ENCODE measurements at regions not wholly inside any gene's neighbourhood (a gene's known extent, or its start where the extent isn't known, plus 50 kb on each side); places are given as distances from the start of the nearest gene placed in this dataset.

DNA sequence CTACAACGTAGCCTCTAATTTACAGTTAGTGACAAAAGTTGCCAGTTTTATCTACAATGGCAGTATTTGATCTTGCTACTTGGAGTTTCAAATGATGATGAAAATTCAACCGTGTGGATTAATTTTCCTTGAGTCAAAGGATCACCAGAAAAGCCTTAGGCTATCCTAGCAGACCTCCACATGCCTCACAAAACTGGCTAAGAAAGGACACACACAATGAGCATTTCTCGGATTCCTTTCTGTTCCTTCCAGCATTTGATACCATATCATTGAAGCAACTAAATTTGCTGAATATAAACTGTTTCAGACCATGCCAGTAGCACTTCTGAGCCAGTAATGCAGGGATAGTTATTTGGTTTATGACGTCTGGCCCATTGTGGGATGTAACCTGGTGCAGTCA lies 587.4 kb upstream of the MDFIC2 start:
- Mint-ChIP-seq H3K27ac (no peak overlapping the region), H3K9me3 (no peaks in the 10 kb centered on the region), H3K4me3 (no peak overlapping the region), H3K27me3 (peaks cover 25% of the 10 kb centered on the region), H3K36me3 (ENCODE audit: low read depth) (peaks cover 3% of the 10 kb centered on the region), H3K4me1 (no peaks in the 10 kb centered on the region)
- no peak for DNase-seq
- ChIA-PET CTCF (no interaction called here), POLR2A (no interaction called here)

DNA sequence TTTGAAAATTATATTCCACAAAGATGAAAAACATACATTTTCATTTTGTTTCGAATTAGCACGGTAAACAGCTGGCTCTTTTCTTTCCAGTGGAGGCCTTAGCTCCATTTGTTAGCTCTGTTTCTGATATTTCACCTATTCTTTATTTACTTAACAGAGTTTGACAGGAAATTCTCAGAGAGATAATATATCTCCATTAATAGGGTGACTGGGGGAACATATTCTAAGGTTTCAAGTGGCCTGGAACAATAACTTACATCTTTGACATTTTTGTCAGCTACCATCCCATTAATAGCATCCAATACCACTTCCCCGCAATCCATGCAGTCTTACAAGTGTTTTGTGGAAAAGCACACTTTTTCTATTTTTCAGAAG lies 577.6 kb upstream of the MDFIC2 start:
- no peak overlapping the region for H3K27ac Mint-ChIP-seq
- DNase-seq, result no peak
- ChIA-PET POLR2A (no interaction called here), CTCF (no interaction called here)
- H3K27me3 Mint-ChIP-seq, result no peaks in the 10 kb centered on the region
- H3K4me1 Mint-ChIP-seq, result no peaks in the 10 kb centered on the region
- no peaks in the 10 kb centered on the region for H3K9me3 Mint-ChIP-seq
- no peaks in the 10 kb centered on the region for H3K36me3 Mint-ChIP-seq (ENCODE audit: low read depth)
- no peak overlapping the region for H3K4me3 Mint-ChIP-seq

DNA sequence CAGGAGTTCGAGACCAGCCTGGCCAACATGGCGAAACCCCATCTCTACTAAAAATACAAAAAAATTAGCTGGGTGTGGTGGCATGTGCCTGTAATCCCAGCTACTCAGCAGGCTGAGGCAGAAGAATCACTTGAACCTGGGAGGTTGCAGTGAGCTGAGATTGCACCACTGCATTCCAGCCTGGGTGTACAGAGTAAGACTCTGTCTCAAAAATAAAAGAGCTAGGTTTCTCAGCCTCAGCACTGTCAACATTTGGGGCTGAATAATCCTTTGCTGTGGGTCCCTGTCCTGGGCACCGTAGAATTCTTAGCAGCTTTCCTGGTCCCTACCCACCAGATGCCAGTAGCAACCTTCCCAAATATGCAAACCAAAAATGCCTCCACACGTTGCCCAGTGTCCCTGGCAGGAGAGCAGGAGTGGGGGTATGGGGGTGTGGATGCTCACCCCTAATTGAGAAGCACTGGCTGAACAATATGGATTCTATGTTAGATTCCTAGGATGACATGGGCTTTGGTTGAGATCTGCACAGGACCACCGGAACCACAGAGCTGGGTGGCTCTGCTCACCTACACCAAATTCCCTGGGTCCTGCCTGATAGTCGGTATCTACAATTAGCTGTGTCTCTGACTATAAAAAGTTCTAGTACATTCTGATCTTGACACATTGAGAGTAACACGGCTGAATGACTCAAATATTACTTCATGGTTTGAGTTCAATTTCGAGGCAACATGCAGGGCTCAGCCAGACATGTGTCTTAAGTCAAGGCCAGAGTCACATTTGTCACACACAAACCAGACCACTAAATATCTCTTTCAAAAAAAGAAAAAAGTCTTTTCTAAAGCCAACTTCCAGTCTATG lies 577.0 kb upstream of the MDFIC2 start:
- no peaks in the 10 kb centered on the region for H3K27me3 Mint-ChIP-seq
- H3K4me3 Mint-ChIP-seq, result no peak overlapping the region
- ChIA-PET CTCF (no interaction called here), POLR2A (no interaction called here)
- no peak overlapping the region for H3K27ac Mint-ChIP-seq
- no peaks in the 10 kb centered on the region for H3K36me3 Mint-ChIP-seq (ENCODE audit: low read depth)
- no peaks in the 10 kb centered on the region for H3K9me3 Mint-ChIP-seq
- no peak for DNase-seq
- no peaks in the 10 kb centered on the region for H3K4me1 Mint-ChIP-seq

DNA sequence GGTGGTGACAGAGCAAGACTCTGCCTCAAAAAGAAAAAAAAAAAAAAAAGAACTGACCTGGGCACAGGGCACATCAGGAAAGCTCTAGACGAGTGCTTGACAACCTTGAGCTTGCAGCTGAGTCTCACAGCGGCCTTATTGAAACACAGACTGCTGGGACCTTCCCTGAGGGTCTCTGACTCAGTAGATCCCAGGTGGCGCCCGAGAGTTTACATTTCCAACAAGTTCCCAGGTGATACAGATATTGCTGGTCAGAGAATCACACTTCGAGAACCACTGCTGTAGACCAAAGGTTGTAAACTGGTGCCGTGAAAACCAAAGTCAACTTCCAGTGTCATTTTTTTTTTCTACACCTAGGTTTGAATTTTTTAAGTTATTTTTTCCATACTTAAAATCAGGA lies 573.2 kb upstream of the MDFIC2 start:
- POLR2A ChIA-PET, result no interaction called here
- Mint-ChIP-seq H3K4me1 (no peaks in the 10 kb centered on the region), H3K27ac (no peak overlapping the region), H3K4me3 (no peak overlapping the region), H3K27me3 (peaks cover 2% of the 10 kb centered on the region), H3K9me3 (peaks cover 3% of the 10 kb centered on the region), H3K36me3 (ENCODE audit: low read depth) (no peaks in the 10 kb centered on the region)
- CTCF ChIA-PET, result no interaction called here
- no peak for DNase-seq

DNA sequence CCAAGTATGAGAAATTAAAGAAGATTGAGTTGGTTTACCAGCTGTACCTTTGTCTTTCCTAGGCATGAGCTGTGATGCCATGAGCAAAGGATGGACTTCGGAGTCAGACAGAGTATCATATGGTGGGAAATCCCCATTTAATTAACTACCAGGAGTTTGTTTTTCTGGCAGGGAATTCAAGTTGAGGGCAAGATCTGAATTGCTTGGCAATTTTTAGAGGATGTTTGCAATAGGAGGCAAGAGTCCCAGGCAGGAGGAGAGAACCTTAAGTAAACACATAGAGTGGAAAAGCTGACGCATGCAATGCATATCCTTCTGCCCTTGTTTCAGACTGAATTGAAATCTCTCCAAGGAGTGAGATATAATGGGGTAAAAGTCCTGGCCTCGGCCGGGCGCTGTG lies 569.7 kb upstream of the MDFIC2 start:
- POLR2A ChIA-PET, result no interaction called here

DNA sequence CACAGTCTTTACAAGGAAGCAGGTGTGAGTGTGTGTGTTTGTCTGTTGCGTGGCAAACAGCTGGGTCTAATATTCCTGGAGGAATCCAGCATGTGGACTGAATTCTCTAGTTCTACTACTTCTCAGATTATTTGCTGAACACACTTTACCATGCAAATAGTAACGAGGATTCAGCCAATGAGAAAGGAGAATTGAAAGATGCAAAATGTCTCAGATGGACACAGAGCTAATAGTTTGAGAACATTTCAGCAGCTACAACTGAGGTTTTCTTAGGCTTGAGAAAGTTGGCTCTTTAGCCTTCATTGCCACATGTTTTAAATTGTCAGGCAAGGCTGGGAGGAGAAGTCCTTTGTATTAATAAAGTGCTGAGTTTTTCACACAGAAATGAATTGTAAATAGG lies 568.0 kb upstream of the MDFIC2 start:
- peaks cover 15% of the 10 kb centered on the region for H3K9me3 Mint-ChIP-seq
- H3K4me3 Mint-ChIP-seq, result no peak overlapping the region
- no peaks in the 10 kb centered on the region for H3K4me1 Mint-ChIP-seq
- ChIA-PET POLR2A (no interaction called here), CTCF (no interaction called here)
- H3K27me3 Mint-ChIP-seq, result peaks cover 3% of the 10 kb centered on the region
- H3K27ac Mint-ChIP-seq, result no peak overlapping the region
- H3K36me3 Mint-ChIP-seq (ENCODE audit: low read depth), result no peaks in the 10 kb centered on the region
- DNase-seq, result no peak

More for the DNA sequence above, 569.7 kb upstream of the MDFIC2 start:
- peaks cover 3% of the 10 kb centered on the region for H3K27me3 Mint-ChIP-seq
- no peaks in the 10 kb centered on the region for H3K36me3 Mint-ChIP-seq (ENCODE audit: low read depth)
- no peak overlapping the region for H3K4me3 Mint-ChIP-seq
- H3K27ac Mint-ChIP-seq, result no peak overlapping the region
- peaks cover 15% of the 10 kb centered on the region for H3K9me3 Mint-ChIP-seq
- CTCF ChIA-PET, result no interaction called here
- H3K4me1 Mint-ChIP-seq, result no peaks in the 10 kb centered on the region
- DNase-seq, result no peak

DNA sequence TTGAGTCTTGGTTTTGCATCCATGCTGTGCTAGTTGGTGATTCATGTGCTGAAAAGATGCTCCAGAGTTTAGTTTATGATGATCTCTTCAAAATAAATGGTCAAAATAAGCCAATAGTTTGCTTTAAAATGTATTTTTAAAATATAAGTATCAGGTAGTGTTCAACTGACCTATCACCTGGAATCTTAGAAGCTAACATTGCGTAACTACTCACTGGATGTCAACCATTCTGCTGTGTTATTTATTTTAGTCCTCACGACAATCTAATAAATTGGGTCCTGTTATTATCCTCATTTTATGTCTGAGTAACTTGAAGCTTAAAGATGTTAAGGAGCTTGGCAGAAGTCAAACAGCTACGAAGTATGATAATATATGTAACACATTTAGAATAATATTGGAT lies 563.7 kb upstream of the MDFIC2 start:
- no peaks in the 10 kb centered on the region for H3K36me3 Mint-ChIP-seq (ENCODE audit: low read depth)
- H3K27ac Mint-ChIP-seq, result no peak overlapping the region
- H3K27me3 Mint-ChIP-seq, result peaks cover 7% of the 10 kb centered on the region
- H3K4me1 Mint-ChIP-seq, result no peaks in the 10 kb centered on the region
- POLR2A ChIA-PET, result no interaction called here
- CTCF ChIA-PET, result no interaction called here
- H3K4me3 Mint-ChIP-seq, result no peak overlapping the region
- no peak for DNase-seq
- H3K9me3 Mint-ChIP-seq, result peaks cover 14% of the 10 kb centered on the region

DNA sequence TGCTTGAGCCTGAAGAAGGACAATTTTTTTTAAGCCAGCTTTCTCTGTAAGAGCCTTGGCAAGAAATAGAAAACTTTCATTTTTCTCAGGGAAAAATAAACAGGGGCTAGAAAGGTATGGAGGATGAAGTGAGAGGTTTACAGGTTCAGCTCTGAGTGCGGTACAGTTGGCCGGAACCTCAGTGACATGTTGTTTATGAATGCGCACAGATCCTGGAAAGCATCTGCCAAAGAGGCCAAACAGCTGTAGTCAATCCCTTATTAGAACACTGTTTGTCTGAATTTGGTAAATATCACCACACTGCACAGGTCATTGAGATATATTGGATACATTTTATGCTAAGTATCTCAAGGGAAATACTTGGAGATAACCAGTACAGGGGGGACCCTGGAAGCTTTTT lies 561.8 kb upstream of the MDFIC2 start:
- H3K27me3 Mint-ChIP-seq, result peaks cover 10% of the 10 kb centered on the region
- no peaks in the 10 kb centered on the region for H3K36me3 Mint-ChIP-seq (ENCODE audit: low read depth)
- H3K4me1 Mint-ChIP-seq, result no peaks in the 10 kb centered on the region
- ChIA-PET POLR2A (no interaction called here), CTCF (no interaction called here)
- peaks cover 14% of the 10 kb centered on the region for H3K9me3 Mint-ChIP-seq
- no peak overlapping the region for H3K4me3 Mint-ChIP-seq
- no peak overlapping the region for H3K27ac Mint-ChIP-seq
- DNase-seq, result no peak

DNA sequence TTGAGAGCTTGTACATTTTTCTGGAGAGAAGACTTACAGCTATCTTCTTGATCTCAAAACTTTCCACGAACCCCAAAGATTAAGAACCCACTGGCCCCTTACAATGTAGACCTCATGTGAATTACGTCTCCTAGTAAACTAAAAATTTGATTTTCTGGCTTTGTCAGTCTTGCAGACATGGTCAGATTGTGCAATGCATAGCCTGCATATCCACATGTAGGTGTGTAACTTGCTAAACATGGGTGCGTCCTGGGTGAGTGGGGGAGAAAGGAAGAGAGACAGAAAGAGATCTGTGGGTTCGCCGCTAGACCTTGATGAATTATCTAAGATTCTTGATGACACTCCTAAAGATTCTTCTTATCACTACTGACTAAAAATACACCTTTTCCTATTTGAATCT lies 561.2 kb upstream of the MDFIC2 start:
- Mint-ChIP-seq H3K4me1 (no peaks in the 10 kb centered on the region), H3K27me3 (peaks cover 10% of the 10 kb centered on the region), H3K27ac (no peak overlapping the region), H3K36me3 (ENCODE audit: low read depth) (no peaks in the 10 kb centered on the region), H3K9me3 (peaks cover 10% of the 10 kb centered on the region), H3K4me3 (no peak overlapping the region)
- no peak for DNase-seq
- POLR2A ChIA-PET, result no interaction called here
- CTCF ChIA-PET, result no interaction called here

DNA sequence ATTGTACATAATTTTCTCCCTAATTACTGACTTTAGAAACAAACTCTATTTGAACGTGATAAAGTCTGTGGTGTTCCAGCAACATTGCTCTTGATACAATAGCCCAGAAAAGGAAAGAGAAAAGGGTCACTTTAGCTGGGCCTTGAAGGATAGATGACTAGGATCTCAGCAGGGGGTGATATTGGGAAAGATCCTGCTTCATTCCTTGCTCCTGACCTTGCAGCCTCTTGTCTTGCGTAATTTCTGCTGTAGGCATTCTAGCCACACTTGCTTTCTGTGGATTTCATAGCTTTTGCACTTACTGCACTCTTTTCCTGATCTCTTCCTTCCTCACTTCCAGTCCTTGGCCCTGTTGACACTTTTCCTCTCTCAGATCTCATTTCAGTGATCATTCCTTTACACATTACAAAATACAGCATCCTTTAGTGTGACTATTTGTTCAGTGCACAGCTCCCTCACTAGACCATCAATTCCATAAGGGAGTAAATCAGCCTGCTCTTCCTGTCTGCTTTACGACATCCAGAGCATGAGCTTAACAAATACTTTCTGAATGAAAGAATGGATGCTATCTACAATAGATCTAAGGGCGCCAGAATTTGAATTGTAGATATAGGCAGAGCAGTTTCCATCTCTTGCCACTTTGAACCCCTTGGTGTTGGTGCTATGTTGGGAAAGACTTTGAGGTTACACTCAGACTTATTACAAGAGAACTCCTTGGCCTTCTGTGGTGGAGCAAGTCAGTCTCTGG lies 559.6 kb upstream of the MDFIC2 start:
- CTCF ChIA-PET, result no interaction called here
- no peaks in the 10 kb centered on the region for H3K4me1 Mint-ChIP-seq

DNA sequence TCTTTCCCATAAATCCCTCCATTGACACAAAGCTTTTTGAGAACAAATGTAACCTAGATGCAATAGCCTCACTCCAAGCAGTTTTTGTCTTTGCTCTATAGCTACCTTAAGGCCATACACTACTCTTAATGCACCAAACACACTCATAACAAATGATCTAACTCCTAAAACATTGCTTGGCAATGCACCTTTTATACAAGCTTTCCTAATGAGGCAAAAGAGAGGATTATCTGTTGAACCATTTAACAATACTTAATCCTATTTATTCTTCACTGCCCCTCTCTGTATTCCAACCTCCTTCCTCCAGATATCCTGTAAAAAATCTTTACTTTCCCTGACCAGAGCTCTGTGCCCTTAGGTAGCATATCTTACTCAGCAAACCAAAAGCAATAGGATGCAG lies 558.1 kb upstream of the MDFIC2 start:
- H3K4me3 Mint-ChIP-seq, result no peak overlapping the region
- ChIA-PET CTCF (no interaction called here), POLR2A (no interaction called here)
- DNase-seq, result no peak
- no peaks in the 10 kb centered on the region for H3K36me3 Mint-ChIP-seq (ENCODE audit: low read depth)
- no peaks in the 10 kb centered on the region for H3K4me1 Mint-ChIP-seq
- no peak overlapping the region for H3K27ac Mint-ChIP-seq
- H3K9me3 Mint-ChIP-seq, result peaks cover 10% of the 10 kb centered on the region
- H3K27me3 Mint-ChIP-seq, result peaks cover 10% of the 10 kb centered on the region

More for the DNA sequence above, 559.6 kb upstream of the MDFIC2 start:
- POLR2A ChIA-PET, result no interaction called here
- DNase-seq, result no peak
- Mint-ChIP-seq H3K4me3 (no peak overlapping the region), H3K27ac (no peak overlapping the region), H3K36me3 (ENCODE audit: low read depth) (no peaks in the 10 kb centered on the region), H3K27me3 (peaks cover 10% of the 10 kb centered on the region), H3K9me3 (peaks cover 10% of the 10 kb centered on the region)

DNA sequence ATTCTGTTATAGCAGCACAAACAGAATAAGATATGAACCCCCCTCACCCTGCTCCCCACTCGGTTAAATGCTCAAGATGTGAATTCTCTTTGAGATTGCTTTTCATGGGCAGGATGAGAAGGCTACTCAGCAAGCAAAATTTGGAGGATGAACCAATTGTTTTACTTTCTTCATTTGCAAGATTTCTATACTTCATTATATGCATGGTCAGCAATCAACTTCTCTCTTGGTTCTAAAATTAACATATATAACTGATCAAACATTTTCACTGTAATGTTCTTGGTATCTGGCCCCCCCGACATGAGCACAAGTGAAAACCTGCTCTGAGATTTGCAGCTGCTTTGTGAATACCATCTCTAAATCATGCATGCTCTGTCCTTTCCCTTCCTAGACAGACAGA lies 556.1 kb upstream of the MDFIC2 start:
- ChIA-PET CTCF (no interaction called here), POLR2A (no interaction called here)
- no peak for DNase-seq
- Mint-ChIP-seq H3K4me1 (no peaks in the 10 kb centered on the region), H3K4me3 (no peak overlapping the region), H3K27me3 (peaks cover 16% of the 10 kb centered on the region), H3K9me3 (peaks cover 10% of the 10 kb centered on the region), H3K27ac (no peak overlapping the region), H3K36me3 (ENCODE audit: low read depth) (no peaks in the 10 kb centered on the region)

DNA sequence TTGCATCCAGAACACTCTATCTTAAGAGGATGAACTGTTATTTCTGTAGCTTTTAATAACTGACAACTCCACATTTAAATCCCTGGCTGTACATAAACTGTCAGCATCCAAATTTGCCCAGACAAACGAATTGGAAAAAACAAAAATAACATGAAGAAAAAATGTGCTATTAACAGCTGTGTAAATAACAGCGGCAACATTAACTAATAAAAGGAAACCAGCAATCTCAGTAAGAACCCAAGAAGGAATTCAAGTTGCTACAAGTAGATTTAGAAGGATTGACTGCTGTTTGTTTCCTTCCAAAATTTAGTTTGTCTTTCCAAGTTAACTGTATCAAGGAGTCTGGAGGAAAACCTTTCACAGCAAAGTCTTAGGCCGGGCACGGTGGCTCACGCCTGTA lies 550.6 kb upstream of the MDFIC2 start:
- CTCF ChIA-PET, result no interaction called here
- Mint-ChIP-seq H3K27ac (no peak overlapping the region), H3K9me3 (no peaks in the 10 kb centered on the region), H3K27me3 (peaks cover 18% of the 10 kb centered on the region), H3K4me3 (no peak overlapping the region), H3K36me3 (ENCODE audit: low read depth) (no peaks in the 10 kb centered on the region), H3K4me1 (no peaks in the 10 kb centered on the region)
- POLR2A ChIA-PET, result no interaction called here
- DNase-seq, result no peak

DNA sequence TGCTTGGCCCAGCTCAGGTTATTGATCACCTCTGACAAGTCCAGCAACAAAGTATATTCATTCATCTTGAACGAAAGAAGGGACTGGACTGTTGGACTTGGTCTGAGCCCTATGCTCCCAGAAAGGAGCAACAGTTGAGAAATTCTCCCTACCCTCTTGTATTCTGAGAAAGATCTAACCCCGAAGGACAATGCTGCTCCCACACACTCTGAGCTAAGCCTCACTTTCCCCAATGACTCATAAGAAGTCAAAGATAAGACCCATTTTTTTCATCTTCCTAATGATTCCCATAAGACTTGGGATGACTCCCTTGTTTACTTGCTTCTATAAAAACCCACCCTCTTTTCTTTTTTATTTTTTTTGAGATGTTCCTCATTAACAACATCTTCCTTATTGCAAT lies 549.4 kb upstream of the MDFIC2 start:
- DNase-seq, result no peak
- Mint-ChIP-seq H3K4me1 (peaks cover 1% of the 10 kb centered on the region), H3K4me3 (no peak overlapping the region), H3K36me3 (ENCODE audit: low read depth) (no peaks in the 10 kb centered on the region), H3K9me3 (no peaks in the 10 kb centered on the region), H3K27ac (no peak overlapping the region), H3K27me3 (peaks cover 18% of the 10 kb centered on the region)
- ChIA-PET CTCF (no interaction called here), POLR2A (no interaction called here)
